Stomach (tissue), 4 donors: ENCODE measurements at regions not wholly inside any gene's neighbourhood (a gene's known extent, or its start where the extent isn't known, plus 50 kb on each side); places are given as distances from the start of the nearest gene placed in this dataset.

Source experiments
- POLR2AphosphoS5 ChIP-seq, 3 donors: sonication (generic); formaldehyde crosslinking; IDR thresholded peaks; one replicate each; pipeline ENCODE4 v1.6.1; 2016; ENCODE audit warnings: antibody characterized with exemption in 3 of 3
- TF ChIP-seq, protein P1 (sequence below), 7 experiments: fragments of 450-650 bp in 4 of 7; fragments of 200-600 bp in 3 of 7; sonication (generic) in 3 of 7; IDR thresholded peaks; one replicate each; pipeline ENCODE4 v1.5.1; 2016 to 2019; ENCODE audit warnings: antibody characterized with exemption in 7 of 7, control low read depth in 2 of 7, mild to moderate bottlenecking in 1 of 7

DNA sequence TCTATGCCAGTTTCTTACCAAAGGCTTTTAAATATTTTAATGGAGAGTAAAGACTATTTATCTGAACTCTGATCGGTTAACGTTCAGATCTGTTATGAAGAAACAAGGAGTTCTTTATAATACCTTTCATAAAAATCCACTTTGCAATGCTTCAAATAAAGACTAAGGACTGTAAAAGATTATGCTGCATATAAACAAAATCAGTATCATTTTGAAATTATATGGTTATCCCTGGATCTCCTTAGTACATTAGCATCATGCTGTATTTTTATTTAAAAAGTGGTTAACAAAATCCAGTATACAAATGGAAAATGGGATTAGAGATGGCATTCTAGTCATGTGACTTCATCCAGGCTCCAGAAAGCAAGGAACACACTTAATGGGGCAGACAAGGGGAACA is 386.8 kb downstream of the LMO4 start:
- TF ChIP-seq, protein P1, sequence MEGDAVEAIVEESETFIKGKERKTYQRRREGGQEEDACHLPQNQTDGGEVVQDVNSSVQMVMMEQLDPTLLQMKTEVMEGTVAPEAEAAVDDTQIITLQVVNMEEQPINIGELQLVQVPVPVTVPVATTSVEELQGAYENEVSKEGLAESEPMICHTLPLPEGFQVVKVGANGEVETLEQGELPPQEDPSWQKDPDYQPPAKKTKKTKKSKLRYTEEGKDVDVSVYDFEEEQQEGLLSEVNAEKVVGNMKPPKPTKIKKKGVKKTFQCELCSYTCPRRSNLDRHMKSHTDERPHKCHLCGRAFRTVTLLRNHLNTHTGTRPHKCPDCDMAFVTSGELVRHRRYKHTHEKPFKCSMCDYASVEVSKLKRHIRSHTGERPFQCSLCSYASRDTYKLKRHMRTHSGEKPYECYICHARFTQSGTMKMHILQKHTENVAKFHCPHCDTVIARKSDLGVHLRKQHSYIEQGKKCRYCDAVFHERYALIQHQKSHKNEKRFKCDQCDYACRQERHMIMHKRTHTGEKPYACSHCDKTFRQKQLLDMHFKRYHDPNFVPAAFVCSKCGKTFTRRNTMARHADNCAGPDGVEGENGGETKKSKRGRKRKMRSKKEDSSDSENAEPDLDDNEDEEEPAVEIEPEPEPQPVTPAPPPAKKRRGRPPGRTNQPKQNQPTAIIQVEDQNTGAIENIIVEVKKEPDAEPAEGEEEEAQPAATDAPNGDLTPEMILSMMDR (IDR thresholded peaks at IDR 0.05): no peak
- no peak for TF ChIP-seq POLR2AphosphoS5 (IDR thresholded peaks at IDR 0.05)
